Medulla oblongata (tissue), 1 donor: ENCODE measurements at regions not wholly inside any gene's neighbourhood (a gene's known extent, or its start where the extent isn't known, plus 50 kb on each side); places are given as distances from the start of the nearest gene placed in this dataset.

Experiments
- DNase-seq: peaks from one replicate; pipeline ENCODE4 v3.0.0-alpha.2; 2015; ENCODE audit errors: extremely low spot score

DNA sequence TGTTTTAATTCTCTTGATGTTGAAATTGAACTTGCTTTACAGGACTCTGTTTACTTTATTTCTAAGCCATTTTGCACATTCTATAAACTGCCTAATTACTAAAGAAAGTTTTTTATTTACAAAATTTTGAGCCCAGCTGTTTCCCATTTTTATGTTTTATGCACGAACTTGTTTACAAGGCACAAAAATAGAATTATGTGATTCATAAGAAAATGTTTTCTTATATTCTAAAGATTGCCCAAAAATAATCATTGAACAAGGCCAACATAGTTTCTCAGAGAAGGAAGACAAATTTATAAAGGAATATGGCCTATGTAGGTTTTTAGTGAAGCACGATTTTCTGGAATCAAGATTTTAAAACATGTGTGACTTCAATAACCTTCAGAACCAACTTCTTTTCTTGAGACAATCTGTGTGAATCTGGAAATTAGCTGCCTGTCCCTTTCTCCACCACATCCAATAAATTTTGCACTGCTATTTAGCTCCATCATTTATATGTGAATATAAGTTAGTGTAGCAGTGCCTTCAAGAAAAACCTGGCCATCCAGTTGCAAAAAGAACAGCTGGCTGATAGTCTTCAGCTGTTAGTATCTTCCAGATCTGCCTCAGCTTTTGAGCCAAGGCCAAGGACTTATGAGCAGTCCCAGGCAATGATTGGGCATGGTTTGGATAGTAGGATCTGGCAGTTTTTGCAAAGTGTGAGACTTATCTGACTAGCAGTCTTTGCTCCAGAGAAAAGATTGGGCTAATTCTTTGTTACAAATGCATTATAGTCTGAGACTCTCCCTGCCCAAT, 253.2 kb upstream of the COL3A1 start:
- DNase-seq, result no peak

GRCh38 chr2:188721784-188722183, 252.4 kb upstream of the COL3A1 start:
- no peak for DNase-seq

DNA sequence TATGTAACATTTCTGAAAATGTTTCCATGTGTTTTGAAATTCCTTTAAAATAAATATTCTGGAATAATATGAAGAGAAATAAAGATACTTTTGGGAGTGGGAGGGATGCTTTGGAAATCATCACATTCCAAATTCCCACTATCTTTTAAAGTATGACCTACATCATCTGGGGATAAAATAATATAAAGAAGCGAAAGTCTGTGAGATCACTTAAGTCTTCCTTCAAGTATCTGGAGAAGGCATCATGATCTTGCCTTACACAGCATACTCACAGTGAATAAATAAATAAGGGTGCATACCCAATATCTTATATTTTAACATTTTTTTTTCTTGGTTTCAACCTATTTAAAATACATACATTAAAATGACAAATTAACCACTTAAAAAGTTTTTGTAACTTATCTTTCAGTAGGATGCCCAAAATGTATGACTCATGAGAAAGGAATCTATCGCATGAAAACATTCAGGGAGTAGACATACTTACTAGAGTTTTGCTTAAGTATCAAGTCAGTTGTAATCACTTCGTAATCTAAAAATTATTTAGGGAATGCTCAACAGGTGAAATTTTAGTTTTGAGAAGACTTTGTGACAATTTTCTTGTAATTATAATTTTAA, 248.3 kb upstream of the COL3A1 start:
- no peak for DNase-seq

GRCh38 chr2:188726626-188727247, 247.4 kb upstream of the COL3A1 start:
- no peak for DNase-seq

- no peak for DNase-seq
These were observed 246.3 kb upstream of the COL3A1 start for GRCh38 chr2:188727846-188728245.

GRCh38 chr2:188734691-188735090, 239.5 kb upstream of the COL3A1 start:
- DNase-seq, result no peak

DNA sequence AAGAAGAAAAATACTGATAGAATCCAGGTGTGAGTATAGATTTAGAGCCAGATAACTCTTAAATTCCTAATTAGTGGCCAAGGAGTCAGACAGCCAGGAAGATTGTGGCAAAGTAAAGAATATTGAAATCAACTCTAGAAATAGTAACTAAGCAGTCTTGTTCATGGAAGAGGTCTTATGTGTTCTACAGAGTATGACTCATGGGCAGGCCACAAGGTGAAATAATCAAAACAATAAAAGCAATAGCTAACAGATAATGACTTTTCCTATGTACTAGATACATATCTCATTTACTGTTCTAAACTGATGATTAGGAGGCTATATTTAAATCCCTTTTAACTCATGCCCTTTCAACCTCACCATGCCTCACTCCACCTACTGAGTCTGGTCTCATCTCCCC, 227.4 kb upstream of the COL3A1 start:
- DNase-seq, result no peak

GRCh38 chr2:188751816-188752215, 222.4 kb upstream of the COL3A1 start:
- no peak for DNase-seq

GRCh38 chr2:188752311-188752710, 221.9 kb upstream of the COL3A1 start:
- DNase-seq, result no peak

GRCh38 chr2:188762151-188762550, 212.0 kb upstream of the COL3A1 start:
- DNase-seq, result no peak

DNA sequence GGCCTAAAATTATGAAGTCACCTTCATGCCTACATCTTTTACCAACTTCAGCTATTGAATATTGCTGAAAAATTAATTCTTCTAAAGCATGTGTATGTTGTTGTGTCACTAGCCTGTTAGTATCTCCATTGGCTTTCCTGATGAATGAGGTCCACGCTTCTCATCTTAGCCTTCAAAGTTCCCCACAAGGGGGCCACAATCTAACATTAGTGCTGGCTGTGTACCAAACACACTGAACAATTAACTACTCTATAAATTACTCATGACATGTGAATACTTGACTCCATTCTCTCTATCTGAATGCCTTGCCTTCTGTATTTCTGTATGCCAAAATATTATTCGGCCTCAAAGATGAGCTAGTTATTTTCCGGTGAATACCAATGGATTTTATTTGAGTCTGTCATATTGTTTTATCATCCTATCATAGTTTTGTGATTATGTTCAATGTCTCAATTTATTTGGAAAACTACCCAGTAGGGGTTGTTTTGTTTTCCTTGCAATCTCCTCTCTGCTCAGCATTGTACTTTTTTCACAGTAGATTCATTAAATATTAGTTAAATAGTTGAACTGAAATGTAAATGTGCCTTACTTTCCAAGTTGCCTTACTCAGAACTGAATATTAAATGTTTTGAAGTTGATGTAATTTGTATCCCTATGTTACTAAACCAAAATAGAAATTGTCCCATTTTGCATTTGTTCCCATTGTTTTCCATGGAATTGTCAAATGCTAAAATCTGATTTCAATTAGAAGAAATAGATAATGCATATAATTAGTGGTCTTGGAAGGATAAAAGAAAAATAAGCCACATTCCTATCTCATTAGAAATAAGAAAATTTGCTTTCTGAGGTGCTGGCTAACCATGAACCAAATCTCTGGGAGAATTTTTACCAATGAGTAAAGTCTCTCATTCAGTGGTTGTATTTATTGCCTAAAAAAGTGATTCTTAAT, 208.4 kb upstream of the COL3A1 start:
- no peak for DNase-seq

- DNase-seq, result no peak
These were observed 207.7 kb upstream of the COL3A1 start for GRCh38 chr2:188766471-188766856.

- DNase-seq, result no peak
These were observed 207.0 kb upstream of the COL3A1 start for GRCh38 chr2:188767176-188767575.

DNA sequence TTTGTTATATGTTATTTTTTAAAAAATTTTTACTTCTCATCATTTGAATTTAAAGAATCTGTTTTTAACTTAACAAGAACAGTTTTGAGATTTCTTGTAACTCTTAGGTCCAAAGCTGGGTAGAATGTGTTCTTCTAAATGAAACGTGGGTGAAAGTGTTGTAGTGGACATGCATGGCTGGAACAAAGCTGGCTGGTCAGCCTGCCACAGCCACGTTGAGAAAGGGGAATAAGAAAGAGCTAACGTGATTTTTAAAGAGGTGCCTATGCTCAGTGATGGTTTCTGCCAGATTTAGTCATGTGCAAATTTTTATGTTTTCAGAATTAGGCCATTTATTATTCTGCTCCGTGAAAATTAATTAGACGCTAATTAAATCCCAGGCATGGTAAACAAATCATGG, 203.9 kb upstream of the COL3A1 start:
- DNase-seq, result no peak

DNA sequence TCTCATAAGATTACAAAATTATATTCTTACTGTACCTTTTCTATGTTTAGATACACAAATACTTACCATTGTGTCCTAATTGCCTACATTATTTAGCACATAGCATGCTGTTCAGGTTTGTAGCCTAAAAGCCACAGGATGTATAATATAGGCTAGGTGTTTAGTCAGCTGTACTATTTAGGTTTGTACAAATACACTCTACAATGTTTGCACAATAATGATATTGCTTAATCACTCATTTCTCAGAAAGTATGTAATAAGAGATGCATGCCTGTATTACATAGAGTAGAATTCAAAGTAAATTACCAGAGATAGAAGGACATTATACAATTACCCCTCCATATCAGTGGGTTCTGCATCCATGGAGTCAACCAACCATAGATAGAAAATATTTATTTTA, 201.1 kb upstream of the COL3A1 start:
- DNase-seq, result no peak

- DNase-seq, result no peak
These were observed 197.5 kb upstream of the COL3A1 start for GRCh38 chr2:188776634-188777033.

- no peak for DNase-seq
These were observed 189.9 kb upstream of the COL3A1 start for GRCh38 chr2:188784269-188784762.

DNA sequence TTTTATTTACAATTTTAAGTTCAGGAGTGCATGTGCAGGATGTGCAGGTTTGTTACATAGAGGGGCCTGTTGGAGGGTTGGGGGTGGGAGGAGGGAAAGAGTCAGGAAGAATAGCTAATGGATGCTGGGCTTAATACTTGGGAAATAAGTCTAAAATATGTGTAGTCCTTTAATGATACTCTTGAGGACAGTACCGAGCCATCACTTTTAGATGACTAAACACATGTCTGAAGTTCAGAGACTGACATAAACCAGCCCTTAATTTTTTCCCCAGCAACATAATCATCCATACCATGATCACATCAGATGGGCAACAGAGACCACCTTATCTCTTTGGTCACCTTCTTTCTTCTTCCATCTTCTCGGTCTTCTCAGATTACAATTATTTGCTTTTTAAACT, 189.1 kb upstream of the COL3A1 start:
- DNase-seq, result no peak

- DNase-seq, result no peak
These were observed 188.7 kb upstream of the COL3A1 start for GRCh38 chr2:188785490-188785889.

DNA sequence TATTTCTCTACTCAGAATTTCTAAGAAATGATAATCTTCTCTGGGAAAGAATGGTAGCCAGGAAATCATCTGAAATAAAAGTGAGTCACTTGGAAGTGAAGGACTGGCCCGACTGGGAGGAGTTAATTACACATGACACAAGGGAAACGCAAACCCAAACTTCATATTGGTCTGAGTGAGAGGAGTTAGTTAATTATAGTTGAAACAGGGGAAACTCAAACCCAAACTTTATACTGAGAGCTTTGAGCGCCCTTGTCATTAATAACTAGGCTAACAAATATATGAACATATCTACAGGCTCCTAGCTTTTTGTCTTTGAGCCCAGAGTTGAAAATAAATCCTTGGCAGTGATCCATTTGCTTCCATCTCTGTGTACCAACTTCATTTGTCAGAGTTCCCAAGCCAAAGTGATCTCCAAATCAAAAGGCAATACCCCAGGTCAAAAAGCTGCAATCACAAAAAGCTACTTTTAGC, 187.8 kb upstream of the COL3A1 start:
- DNase-seq, result no peak

DNA sequence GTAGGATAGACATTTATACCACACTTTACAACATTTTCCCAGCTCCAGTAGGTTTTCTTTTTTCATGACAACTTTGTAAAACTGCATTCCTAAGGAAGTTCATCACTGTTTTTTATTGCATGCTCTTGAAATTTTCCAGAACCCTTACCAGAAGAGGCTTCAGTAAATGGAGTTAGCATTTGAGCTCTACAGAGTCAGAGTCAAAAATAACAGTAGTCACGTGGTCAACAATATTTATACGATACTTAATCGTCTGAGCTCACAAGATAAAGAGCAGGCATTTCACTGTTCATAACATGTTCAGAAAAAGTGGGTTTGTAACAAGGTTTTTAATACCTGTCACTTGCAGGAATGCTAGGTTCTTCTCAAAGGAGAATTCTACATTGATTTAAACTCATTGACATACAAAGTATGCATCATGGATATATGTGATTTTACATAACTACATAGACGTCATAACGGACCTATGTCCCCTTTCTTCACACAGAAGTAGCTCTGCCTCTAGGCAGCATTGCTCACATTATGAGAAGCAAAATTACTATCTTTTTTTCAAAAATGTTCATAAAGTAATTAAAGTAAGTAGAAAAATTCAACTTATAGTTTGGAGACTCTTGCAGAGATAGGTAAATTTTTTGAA, 187.0 kb upstream of the COL3A1 start:
- no peak for DNase-seq
